ENCODE measurements at regions not wholly inside any gene's neighbourhood (a gene's known extent, or its start where the extent isn't known, plus 50 kb on each side); places are given as distances from the start of the nearest gene placed in this dataset.

GRCh38 chrX:7198499-7198898 lies 50.5 kb upstream of the PUDP start:
- H3K27ac ChIP-seq (replicated peaks): no peak overlapping the region
- TF ChIP-seq GABPA (IDR thresholded peaks at IDR 0.05; ENCODE audit: low read depth): no peak
- no peak for TF ChIP-seq POLR2AphosphoS5 (IDR thresholded peaks at IDR 0.05; ENCODE audit: low read depth)
- no peak for TF ChIP-seq SPI1 (IDR thresholded peaks at IDR 0.05; ENCODE audit: borderline replicate concordance, low read depth)
- no peak for TF ChIP-seq REST (IDR thresholded peaks at IDR 0.05; ENCODE audit: insufficient replicate concordance, low read depth)
- no peak for TF ChIP-seq CTCF (IDR thresholded peaks at IDR 0.05; ENCODE audit: insufficient read depth, low read length)
- no peak for DNase-seq (ENCODE audit: low read depth in 1 of 2, low spot score in 1 of 2)
- no peak overlapping the region for H3K4me3 ChIP-seq (replicated peaks; ENCODE audit: insufficient read depth, low read length)
- H3K27me3 ChIP-seq (ENCODE audit: insufficient read depth, poor library complexity, severe bottlenecking): no peaks in the 10 kb centered on the region
